ENCODE measurements at regions not wholly inside any gene's neighbourhood (a gene's known extent, or its start where the extent isn't known, plus 50 kb on each side); places are given as distances from the start of the nearest gene placed in this dataset.

DNA sequence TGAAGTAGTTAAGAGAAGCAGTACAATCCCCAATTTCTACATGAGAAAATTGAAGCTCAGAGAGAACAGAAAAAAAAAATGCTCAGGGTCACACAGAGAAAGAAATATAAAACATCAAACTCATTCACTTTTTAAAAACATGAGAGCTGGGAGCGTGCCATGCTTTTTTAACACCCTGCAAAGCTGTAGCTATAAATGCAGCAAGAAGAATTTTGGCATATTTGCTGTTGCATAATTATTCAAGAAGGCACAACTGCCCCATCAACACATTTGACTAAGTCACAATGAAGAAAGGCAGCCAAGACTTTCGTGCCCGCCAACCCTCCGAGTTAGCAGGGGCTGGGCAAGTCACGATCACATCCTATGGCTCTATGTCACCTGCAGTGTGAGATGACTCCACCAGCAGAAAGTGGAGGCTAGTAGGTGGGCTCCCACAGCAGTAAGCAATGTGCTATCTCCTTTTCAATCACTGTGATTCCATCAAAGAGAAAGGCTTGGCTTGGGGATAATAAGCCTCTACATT lies 214.8 kb downstream of the DHX15 start:
- no peak for TF ChIP-seq POLR2A (IDR thresholded peaks at IDR 0.05; ENCODE audit: low read depth, low read length)
- TF ChIP-seq POLR2AphosphoS5 (IDR thresholded peaks at IDR 0.05; ENCODE audit: low read depth, low read length): no peak
- no peak for TF ChIP-seq TAF1 (IDR thresholded peaks at IDR 0.05; ENCODE audit: borderline replicate concordance, low read depth, low read length)

All from GM12892 (cell line).